ENCODE measurements at regions not wholly inside any gene's neighbourhood (a gene's known extent, or its start where the extent isn't known, plus 50 kb on each side); places are given as distances from the start of the nearest gene placed in this dataset.

DNA sequence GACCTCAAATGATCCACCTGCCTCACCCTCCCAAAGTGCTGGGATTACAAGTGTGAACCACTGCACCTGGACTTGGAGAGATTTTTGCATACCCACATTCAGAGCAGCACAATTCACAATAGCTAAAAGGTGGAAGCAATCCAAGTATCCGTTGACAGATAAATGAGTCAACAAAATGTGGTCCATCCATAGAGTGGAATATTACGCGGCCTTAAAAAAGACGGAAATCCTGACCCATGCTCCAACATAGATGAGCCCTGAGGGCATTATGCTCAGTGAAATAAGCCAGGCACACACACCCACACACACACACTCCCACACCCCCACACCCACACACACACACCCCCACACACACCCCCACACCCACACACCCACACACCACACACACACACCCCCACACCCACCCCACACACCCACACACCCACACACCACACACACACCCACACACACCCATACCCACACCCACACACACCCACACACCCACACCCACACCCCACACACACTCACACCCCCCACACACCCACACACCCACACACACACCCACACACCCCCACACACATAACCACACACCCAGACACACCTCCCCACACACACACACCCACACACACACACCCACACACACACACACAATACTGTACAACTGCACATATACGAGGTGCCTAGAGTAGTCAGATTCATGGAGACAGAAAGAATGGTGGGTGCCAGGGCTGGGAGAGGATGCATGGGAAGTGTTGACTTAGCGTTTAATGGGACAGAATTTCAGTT lies 124.7 kb downstream of the FOXL1 start:
- DNase-seq (ENCODE audit: low read depth), result no peak
- TF ChIP-seq, protein P1, sequence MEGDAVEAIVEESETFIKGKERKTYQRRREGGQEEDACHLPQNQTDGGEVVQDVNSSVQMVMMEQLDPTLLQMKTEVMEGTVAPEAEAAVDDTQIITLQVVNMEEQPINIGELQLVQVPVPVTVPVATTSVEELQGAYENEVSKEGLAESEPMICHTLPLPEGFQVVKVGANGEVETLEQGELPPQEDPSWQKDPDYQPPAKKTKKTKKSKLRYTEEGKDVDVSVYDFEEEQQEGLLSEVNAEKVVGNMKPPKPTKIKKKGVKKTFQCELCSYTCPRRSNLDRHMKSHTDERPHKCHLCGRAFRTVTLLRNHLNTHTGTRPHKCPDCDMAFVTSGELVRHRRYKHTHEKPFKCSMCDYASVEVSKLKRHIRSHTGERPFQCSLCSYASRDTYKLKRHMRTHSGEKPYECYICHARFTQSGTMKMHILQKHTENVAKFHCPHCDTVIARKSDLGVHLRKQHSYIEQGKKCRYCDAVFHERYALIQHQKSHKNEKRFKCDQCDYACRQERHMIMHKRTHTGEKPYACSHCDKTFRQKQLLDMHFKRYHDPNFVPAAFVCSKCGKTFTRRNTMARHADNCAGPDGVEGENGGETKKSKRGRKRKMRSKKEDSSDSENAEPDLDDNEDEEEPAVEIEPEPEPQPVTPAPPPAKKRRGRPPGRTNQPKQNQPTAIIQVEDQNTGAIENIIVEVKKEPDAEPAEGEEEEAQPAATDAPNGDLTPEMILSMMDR (conservative IDR thresholded peaks at IDR 0.05; ENCODE audit: control insufficient read depth, insufficient read depth, low read depth, low read length), result no peak
- H3K4me3 ChIP-seq (ENCODE audit: control insufficient read depth, low read depth, low read length), result no peak overlapping the region

DNA sequence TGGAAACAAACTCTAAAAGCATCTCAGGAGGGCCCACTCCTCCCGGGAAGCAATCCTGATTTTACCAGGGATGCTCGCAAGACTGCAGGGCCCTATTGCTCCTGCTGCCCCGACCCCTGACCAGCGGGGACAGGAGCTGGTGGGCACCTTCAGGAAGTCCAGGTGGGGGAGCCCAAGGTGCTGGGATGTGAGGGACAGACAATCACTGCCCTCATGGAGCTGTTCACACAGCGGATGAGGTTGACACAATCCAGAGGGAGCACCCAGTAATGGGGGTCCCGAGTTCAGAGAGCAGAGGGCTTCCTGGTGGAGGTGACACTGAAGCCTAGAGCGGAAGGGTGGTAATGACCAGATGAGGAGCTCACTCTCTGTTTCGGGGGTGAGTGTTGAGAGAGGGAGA lies 126.2 kb downstream of the FOXL1 start:
- TF ChIP-seq, protein P1 (conservative IDR thresholded peaks at IDR 0.05; ENCODE audit: control insufficient read depth, insufficient read depth, low read depth, low read length), result no peak

DNA sequence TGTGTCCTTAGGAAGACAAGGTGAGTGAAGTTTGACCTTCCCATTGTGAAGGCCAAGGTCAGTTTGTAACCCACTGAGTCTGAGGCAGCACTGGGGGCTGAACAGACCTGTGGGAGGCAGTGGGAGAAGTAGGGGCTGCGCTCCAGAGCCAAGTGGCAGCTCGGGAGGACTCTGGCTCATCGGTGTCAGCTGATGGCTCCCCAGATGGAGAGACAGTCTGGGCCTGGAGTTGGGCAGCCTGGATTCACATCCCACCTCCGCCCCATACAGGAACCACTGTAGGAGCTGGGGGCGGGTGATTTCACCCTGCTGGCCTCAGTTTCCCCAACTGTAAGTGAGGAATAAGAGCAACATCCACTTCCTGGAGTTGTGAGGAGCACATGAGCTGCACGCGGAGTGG lies 128.4 kb downstream of the FOXL1 start:
- no peak overlapping the region for H3K4me3 ChIP-seq (ENCODE audit: control insufficient read depth, low read depth, low read length)
- TF ChIP-seq, protein P1 (conservative IDR thresholded peaks at IDR 0.05; ENCODE audit: control insufficient read depth, insufficient read depth, low read depth, low read length), result no peak
- no peak for DNase-seq (ENCODE audit: low read depth)

More for the DNA sequence above, 126.2 kb downstream of the FOXL1 start:
- no peak overlapping the region for H3K4me3 ChIP-seq (ENCODE audit: control insufficient read depth, low read depth, low read length)
- no peak for DNase-seq (ENCODE audit: low read depth)

DNA sequence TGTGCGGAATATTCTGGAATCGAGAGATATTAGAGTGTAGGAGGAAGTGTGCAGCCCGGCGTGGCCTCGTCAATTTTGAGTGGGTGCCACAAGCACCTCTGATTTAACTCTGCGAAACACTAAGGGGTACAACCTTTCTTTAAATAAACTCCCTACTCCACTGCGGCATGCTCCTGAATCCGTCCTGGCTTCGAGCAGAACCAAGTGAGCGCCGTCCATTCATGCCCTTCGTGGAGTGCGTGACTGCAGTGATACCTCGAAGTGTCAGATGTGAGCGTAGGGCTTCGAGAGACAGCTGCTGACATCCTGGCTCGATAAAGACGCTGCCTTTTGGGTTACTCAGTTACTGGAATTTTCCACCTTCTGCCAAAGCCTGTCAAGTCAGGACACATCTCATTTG lies 128.8 kb downstream of the FOXL1 start:
- H3K4me3 ChIP-seq (ENCODE audit: control insufficient read depth, low read depth, low read length), result no peak overlapping the region
- TF ChIP-seq, protein P1 (conservative IDR thresholded peaks at IDR 0.05; ENCODE audit: control insufficient read depth, insufficient read depth, low read depth, low read length), result no peak
- no peak for DNase-seq (ENCODE audit: low read depth)

DNA sequence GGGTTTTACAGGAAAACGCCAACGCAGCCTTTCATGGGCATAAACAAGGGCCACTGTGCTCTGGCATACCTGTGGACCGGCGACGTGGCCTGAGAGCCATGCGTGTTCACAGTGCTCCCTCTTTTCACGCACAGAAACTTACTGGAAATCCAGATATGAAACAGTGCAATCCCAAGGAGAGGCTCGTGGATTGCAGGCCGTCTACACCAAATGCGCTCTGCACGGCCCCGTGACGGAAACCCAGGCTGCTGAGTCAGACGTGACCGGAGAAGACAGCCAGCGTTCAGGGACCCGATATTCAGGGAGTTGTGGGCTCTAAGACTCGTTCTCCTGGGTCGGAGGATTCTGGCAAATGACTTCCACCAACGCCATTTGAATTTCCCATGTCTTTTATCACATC lies 129.2 kb downstream of the FOXL1 start:
- TF ChIP-seq, protein P1 (conservative IDR thresholded peaks at IDR 0.05; ENCODE audit: control insufficient read depth, insufficient read depth, low read depth, low read length), result no peak
- H3K4me3 ChIP-seq (ENCODE audit: control insufficient read depth, low read depth, low read length), result no peak overlapping the region
- DNase-seq (ENCODE audit: low read depth), result no peak

DNA sequence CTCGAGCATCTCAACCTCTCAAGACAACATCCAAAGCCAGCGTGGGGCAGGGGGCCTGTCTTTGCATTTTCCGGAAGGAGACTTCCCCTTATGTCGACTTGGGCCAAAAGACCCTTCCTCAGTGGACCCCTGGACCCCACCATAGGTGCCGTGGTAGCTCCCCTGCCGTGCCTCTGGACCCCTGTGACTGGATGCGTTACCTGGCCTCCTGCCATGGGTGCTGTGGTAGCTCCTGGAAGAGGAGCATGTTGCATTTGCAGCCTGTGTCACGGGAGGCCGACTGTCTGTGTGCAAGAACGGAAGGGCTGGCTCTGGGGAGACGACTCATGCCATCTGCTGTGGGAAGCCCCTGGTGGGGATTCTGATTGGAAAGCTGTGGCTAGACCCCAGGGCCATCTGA lies 130.1 kb downstream of the FOXL1 start:
- TF ChIP-seq, protein P1 (conservative IDR thresholded peaks at IDR 0.05; ENCODE audit: control insufficient read depth, insufficient read depth, low read depth, low read length), result no peak
- no peak for DNase-seq (ENCODE audit: low read depth)

More for the DNA sequence above, 130.1 kb downstream of the FOXL1 start:
- no peak overlapping the region for H3K4me3 ChIP-seq (ENCODE audit: control insufficient read depth, low read depth, low read length)

All from fibroblast of mammary gland (primary cell).